Activated CD4-positive, alpha-beta T cell treated with anti-CD3 and anti-CD28 coated beads, Interleukin-2, amount 10 ng/mL, durations not matched to agents 24 days and 14 days (primary cell): ENCODE measurements at regions not wholly inside any gene's neighbourhood (a gene's known extent, or its start where the extent isn't known, plus 50 kb on each side); places are given as distances from the start of the nearest gene placed in this dataset.

ENCODE experiments used
- DNase-seq: peaks from one replicate; pipeline ENCODE4 v3.0.0; 2022
- H3K27ac Mint-ChIP-seq: one replicate; pipeline ENCODE4 v1.8.0; 2022; ENCODE audit warnings: mild to moderate bottlenecking, mixed read lengths
- H3K27me3 Mint-ChIP-seq: one replicate; pipeline ENCODE4 v1.8.0; 2022; ENCODE audit warnings: mixed read lengths
- H3K36me3 Mint-ChIP-seq: one replicate; pipeline ENCODE4 v1.8.0; 2022; ENCODE audit warnings: low read depth, mild to moderate bottlenecking, mixed read lengths
- H3K4me1 Mint-ChIP-seq: one replicate; pipeline ENCODE4 v1.8.0; 2021; ENCODE audit warnings: mixed read lengths
- H3K4me3 Mint-ChIP-seq: one replicate; pipeline ENCODE4 v1.8.0; 2022; ENCODE audit warnings: mild to moderate bottlenecking, moderate library complexity, mixed read lengths
- H3K9me3 Mint-ChIP-seq: one replicate; pipeline ENCODE4 v1.8.0; 2021; ENCODE audit warnings: mixed read lengths
- intact Hi-C: fragments of 100-400 bp; cut with micrococcal nuclease; formaldehyde crosslinking; loops from one replicate; pipeline ENCODE4 v1.15.1; 2023

GRCh38 chr10:28733245-28733644 lies 55.9 kb downstream of the BAMBI start:
- no peak overlapping the region for H3K4me3 Mint-ChIP-seq
- no peak overlapping the region for H3K27ac Mint-ChIP-seq
- no peak for DNase-seq
- peaks cover 4% of the 10 kb centered on the region for H3K9me3 Mint-ChIP-seq
- intact Hi-C loops = no loop called here
- H3K36me3 Mint-ChIP-seq = no peaks in the 10 kb centered on the region
- peaks cover 1% of the 10 kb centered on the region for H3K4me1 Mint-ChIP-seq
- H3K27me3 Mint-ChIP-seq = peaks cover under 1% of the 10 kb centered on the region

- Mint-ChIP-seq H3K4me3 (no peak overlapping the region), H3K36me3 (no peaks in the 10 kb centered on the region), H3K27ac (no peak overlapping the region), H3K27me3 (peaks cover 4% of the 10 kb centered on the region), H3K4me1 (peaks cover 1% of the 10 kb centered on the region), H3K9me3 (peaks cover 4% of the 10 kb centered on the region)
- intact Hi-C loops = no loop called here
- no peak for DNase-seq
Measured at GRCh38 chr10:28733647-28734046, 56.3 kb downstream of the BAMBI start.

GRCh38 chr10:28734938-28735759 lies 57.8 kb downstream of the BAMBI start:
- no peak for DNase-seq
- peaks cover 4% of the 10 kb centered on the region for H3K27me3 Mint-ChIP-seq
- no peak overlapping the region for H3K27ac Mint-ChIP-seq
- H3K9me3 Mint-ChIP-seq = peaks cover 4% of the 10 kb centered on the region
- intact Hi-C loops = no loop called here
- H3K4me3 Mint-ChIP-seq = no peak overlapping the region
- H3K4me1 Mint-ChIP-seq = peaks cover 1% of the 10 kb centered on the region
- H3K36me3 Mint-ChIP-seq = no peaks in the 10 kb centered on the region

- peaks cover under 1% of the 10 kb centered on the region for H3K9me3 Mint-ChIP-seq
Measured at GRCh38 chr10:28737096-28737495, 59.8 kb downstream of the BAMBI start.

GRCh38 chr10:28738200-28738599 lies 60.9 kb downstream of the BAMBI start:
- intact Hi-C loops = no loop called here
- no peak for DNase-seq
- no peak overlapping the region for H3K27ac Mint-ChIP-seq
- H3K4me3 Mint-ChIP-seq = no peak overlapping the region
- no peaks in the 10 kb centered on the region for H3K4me1 Mint-ChIP-seq
- H3K27me3 Mint-ChIP-seq = peaks cover 4% of the 10 kb centered on the region
- H3K9me3 Mint-ChIP-seq = no peaks in the 10 kb centered on the region
- H3K36me3 Mint-ChIP-seq = no peaks in the 10 kb centered on the region

More at GRCh38 chr10:28737096-28737495, 59.8 kb downstream of the BAMBI start:
- H3K36me3 Mint-ChIP-seq = no peaks in the 10 kb centered on the region
- peaks cover 4% of the 10 kb centered on the region for H3K27me3 Mint-ChIP-seq
- H3K27ac Mint-ChIP-seq = no peak overlapping the region
- H3K4me3 Mint-ChIP-seq = no peak overlapping the region
- DNase-seq = no peak
- intact Hi-C loops = no loop called here
- no peaks in the 10 kb centered on the region for H3K4me1 Mint-ChIP-seq

GRCh38 chr10:28743576-28743975 lies 66.3 kb downstream of the BAMBI start:
- no peaks in the 10 kb centered on the region for H3K4me1 Mint-ChIP-seq
- H3K27ac Mint-ChIP-seq = no peak overlapping the region
- H3K4me3 Mint-ChIP-seq = no peak overlapping the region
- intact Hi-C loops = no loop called here
- H3K9me3 Mint-ChIP-seq = no peaks in the 10 kb centered on the region
- H3K27me3 Mint-ChIP-seq = peaks cover under 1% of the 10 kb centered on the region
- no peak for DNase-seq
- H3K36me3 Mint-ChIP-seq = no peaks in the 10 kb centered on the region

- Mint-ChIP-seq H3K4me3 (no peak overlapping the region), H3K27ac (no peak overlapping the region), H3K27me3 (no peaks in the 10 kb centered on the region), H3K36me3 (no peaks in the 10 kb centered on the region), H3K4me1 (no peaks in the 10 kb centered on the region), H3K9me3 (no peaks in the 10 kb centered on the region)
- no peak for DNase-seq
- intact Hi-C loops = no loop called here
Measured at GRCh38 chr10:28744069-28744768, 66.9 kb downstream of the BAMBI start.

- no peaks in the 10 kb centered on the region for H3K4me1 Mint-ChIP-seq
- H3K9me3 Mint-ChIP-seq = no peaks in the 10 kb centered on the region
Measured at GRCh38 chr10:28754930-28755718, 77.8 kb downstream of the BAMBI start.

GRCh38 chr10:28761084-28761846 lies 83.9 kb downstream of the BAMBI start:
- Mint-ChIP-seq H3K27ac (no peak overlapping the region), H3K36me3 (no peaks in the 10 kb centered on the region), H3K9me3 (no peaks in the 10 kb centered on the region), H3K4me3 (no peak overlapping the region), H3K4me1 (no peaks in the 10 kb centered on the region), H3K27me3 (peaks cover 2% of the 10 kb centered on the region)
- intact Hi-C loops = no loop called here
- DNase-seq = no peak

More at GRCh38 chr10:28754930-28755718, 77.8 kb downstream of the BAMBI start:
- no peak overlapping the region for H3K4me3 Mint-ChIP-seq
- no peaks in the 10 kb centered on the region for H3K36me3 Mint-ChIP-seq
- DNase-seq = no peak
- H3K27me3 Mint-ChIP-seq = peaks cover 4% of the 10 kb centered on the region
- H3K27ac Mint-ChIP-seq = no peak overlapping the region
- intact Hi-C loops = no loop called here

- H3K9me3 Mint-ChIP-seq = no peaks in the 10 kb centered on the region
- no peak for DNase-seq
- H3K27ac Mint-ChIP-seq = no peak overlapping the region
- no peaks in the 10 kb centered on the region for H3K4me1 Mint-ChIP-seq
- intact Hi-C loops = no loop called here
- H3K4me3 Mint-ChIP-seq = no peak overlapping the region
- no peaks in the 10 kb centered on the region for H3K36me3 Mint-ChIP-seq
- no peaks in the 10 kb centered on the region for H3K27me3 Mint-ChIP-seq
Measured at GRCh38 chr10:28763471-28764170, 86.3 kb downstream of the BAMBI start.

- Mint-ChIP-seq H3K27me3 (no peaks in the 10 kb centered on the region), H3K9me3 (no peaks in the 10 kb centered on the region), H3K4me1 (no peaks in the 10 kb centered on the region), H3K36me3 (no peaks in the 10 kb centered on the region), H3K27ac (no peak overlapping the region), H3K4me3 (no peak overlapping the region)
- intact Hi-C loops = no loop called here
- DNase-seq = no peak
Measured at GRCh38 chr10:28765641-28766040, 88.3 kb downstream of the BAMBI start.

- intact Hi-C loops = no loop called here
- no peaks in the 10 kb centered on the region for H3K27me3 Mint-ChIP-seq
- H3K9me3 Mint-ChIP-seq = no peaks in the 10 kb centered on the region
- H3K36me3 Mint-ChIP-seq = no peaks in the 10 kb centered on the region
- no peak for DNase-seq
- H3K4me3 Mint-ChIP-seq = no peak overlapping the region
- H3K4me1 Mint-ChIP-seq = no peaks in the 10 kb centered on the region
- no peak overlapping the region for H3K27ac Mint-ChIP-seq
Measured at GRCh38 chr10:28768227-28768626, 90.9 kb downstream of the BAMBI start.

GRCh38 chr10:28769091-28769604 lies 91.8 kb downstream of the BAMBI start:
- Mint-ChIP-seq H3K27me3 (no peaks in the 10 kb centered on the region), H3K9me3 (no peaks in the 10 kb centered on the region), H3K4me1 (no peaks in the 10 kb centered on the region), H3K27ac (no peak overlapping the region), H3K36me3 (no peaks in the 10 kb centered on the region), H3K4me3 (no peak overlapping the region)
- no peak for DNase-seq
- intact Hi-C loops = no loop called here
